HepG2 (cell line): ENCODE measurements at regions not wholly inside any gene's neighbourhood (a gene's known extent, or its start where the extent isn't known, plus 50 kb on each side); places are given as distances from the start of the nearest gene placed in this dataset.

Experiments used
- ATAC-seq: fragments of 200-7000 bp; cut with Tn5 transposase; 3 replicates; pipeline ENCODE4 v1.9.1; 2020; ENCODE audit warnings: mild to moderate bottlenecking, moderate library complexity
- BruUV-seq: library from RNA; stranded (reverse); fragments of 400-500 nt; replicated peaks from 2 replicates; lab custom pipeline; 2021; lab: Mats Ljungman, UMichigan
- CTCF ChIA-PET: fragments of 300-600 bp; formaldehyde crosslinking; extraction: SDS; loops from one replicate; lab custom pipeline; 2021; ENCODE audit warnings: low total read pairs, inconsistent platforms, low intra/inter-chr PET ratio; lab: Yijun Ruan, JAX
- POLR2A ChIA-PET: fragments of 350-600 bp; sonication (Branson Sonifier 250); formaldehyde crosslinking; loops from one replicate; lab custom pipeline; 2020; ENCODE audit warnings: antibody characterized with exemption, inconsistent platforms; lab: Yijun Ruan, JAX
- DNase-seq: peaks from one replicate; pipeline ENCODE4 v3.0.0-alpha.2; 2015; ENCODE audit warnings: low spot score
- FAIRE-seq: peaks from 3 replicates; lab custom pipeline; 2011; peaks lifted over from hg19 to GRCh38; lab: Jason Lieb, UNC
- H2AFZ ChIP-seq: one replicate; pipeline ENCODE4 v1.6.1; 2011; ENCODE audit warnings: low read length, inconsistent platforms
- H3K27ac ChIP-seq: fragments of 300-600 bp; 3 replicates; pipeline ENCODE4 v1.8.0; 2011; ENCODE audit warnings: mixed run types, mild to moderate bottlenecking, mixed read lengths, low read length, inconsistent platforms; ENCODE audit not compliant: insufficient read depth; ENCODE audit errors: extremely low read length
- H3K27me3 ChIP-seq, 2 experiments: fragments of 200-600 bp in 1 of 2; 2 replicates in 1 of 2; 3 replicates in 1 of 2; pipeline versions ENCODE4 v1.6.0 to v1.8.0; 2011; ENCODE audit warnings: low read length in 2 of 2, mild to moderate bottlenecking in 2 of 2, moderate library complexity in 2 of 2, inconsistent platforms in 1 of 2; ENCODE audit not compliant: insufficient read depth in 2 of 2, control insufficient read depth in 1 of 2
- H3K36me3 ChIP-seq, 2 experiments: fragments of 200-600 bp in 1 of 2; replicated peaks in 1 of 2; 2 replicates in 1 of 2; 3 replicates in 1 of 2; pipeline versions ENCODE4 v1.5.1 to v1.8.0; 2011; ENCODE audit warnings: low read length in 2 of 2, inconsistent platforms in 1 of 2; ENCODE audit not compliant: insufficient read depth in 2 of 2, control insufficient read depth in 1 of 2
- H3K4me1 ChIP-seq: 2 replicates; pipeline ENCODE4 v1.5.1; 2012; ENCODE audit warnings: low read length, inconsistent platforms; ENCODE audit not compliant: insufficient read depth
- H3K4me2 ChIP-seq: 2 replicates; pipeline ENCODE4 v1.6.0; 2011; ENCODE audit warnings: low read depth, low read length, inconsistent platforms
- H3K4me3 ChIP-seq, 3 experiments: fragments of 200-600 bp in 1 of 3; sonication (generic), shearing (Covaris generic) in 1 of 3; replicated peaks in 1 of 3; 2 replicates each; pipeline ENCODE4 v1.5.1; 2011 to 2016; ENCODE audit warnings: low read length in 3 of 3, inconsistent platforms in 2 of 3, low read depth in 2 of 3, mild to moderate bottlenecking in 2 of 3, control low read depth in 1 of 3, mixed read lengths in 1 of 3; ENCODE audit not compliant: insufficient read depth in 1 of 3
- H3K79me2 ChIP-seq: one replicate; pipeline ENCODE4 v1.6.1; 2011; ENCODE audit warnings: low read length, inconsistent platforms; ENCODE audit not compliant: insufficient read depth
- H3K9ac ChIP-seq: 2 replicates; pipeline ENCODE4 v1.6.0; 2011; ENCODE audit warnings: mild to moderate bottlenecking, low read depth, low read length, inconsistent platforms; ENCODE audit not compliant: insufficient read depth
- H3K9me3 ChIP-seq: 2 replicates; pipeline ENCODE4 v1.5.1; 2012; ENCODE audit warnings: mild to moderate bottlenecking, low read length
- H4K20me1 ChIP-seq: 2 replicates; pipeline ENCODE4 v1.6.0; 2011; ENCODE audit warnings: inconsistent platforms, mild to moderate bottlenecking, low read length, moderate library complexity; ENCODE audit not compliant: insufficient read depth
- DZIP1 ChIP-seq: sonication (generic); formaldehyde crosslinking; IDR thresholded peaks from 2 replicates; pipeline ENCODE4 v1.5.0; 2020; ENCODE audit warnings: mild to moderate bottlenecking, missing genetic modification reagents
- ELF4 ChIP-seq: sonication (generic); formaldehyde crosslinking; IDR thresholded peaks from 2 replicates; pipeline ENCODE4 v1.5.0; 2020; ENCODE audit warnings: missing genetic modification reagents, mild to moderate bottlenecking, moderate library complexity, borderline replicate concordance
- ERF ChIP-seq: IDR thresholded peaks from 2 replicates; pipeline ENCODE4 v1.6.1; 2018; ENCODE audit warnings: missing biosample characterization, missing genetic modification reagents
- FOXK2 ChIP-seq: fragments of 450-650 bp; IDR thresholded peaks from 2 replicates; pipeline ENCODE4 v1.6.1; 2016
- GZF1 ChIP-seq: sonication (generic); formaldehyde crosslinking; IDR thresholded peaks from 2 replicates; pipeline ENCODE4 v1.5.1; 2020; ENCODE audit warnings: mild to moderate bottlenecking, missing genetic modification reagents
- HMGXB4 ChIP-seq, 2 experiments: sonication (generic) in 1 of 2; formaldehyde crosslinking in 1 of 2; IDR thresholded peaks; 2 replicates each; pipeline versions ENCODE4 v1.4.0 to v1.6.1; 2018 to 2020; ENCODE audit warnings: missing genetic modification reagents in 2 of 2, borderline replicate concordance in 1 of 2, low read depth in 1 of 2, mild to moderate bottlenecking in 1 of 2, missing biosample characterization in 1 of 2
- JDP2 ChIP-seq: sonication (generic); formaldehyde crosslinking; IDR thresholded peaks from 2 replicates; pipeline ENCODE4 v1.8.1; 2022; ENCODE audit warnings: missing genetic modification reagents, borderline replicate concordance
- MEF2D ChIP-seq: sonication (generic); formaldehyde crosslinking; IDR thresholded peaks from 2 replicates; pipeline ENCODE4 v1.5.1; 2020; ENCODE audit warnings: mild to moderate bottlenecking, missing genetic modification reagents
- MEIS2 ChIP-seq: sonication (generic); formaldehyde crosslinking; IDR thresholded peaks from 2 replicates; pipeline ENCODE4 v1.9.0; 2021; ENCODE audit warnings: mild to moderate bottlenecking, missing genetic modification reagents
- MTA1 ChIP-seq: sonication (generic); formaldehyde crosslinking; IDR thresholded peaks from 2 replicates; pipeline ENCODE4 v1.4.0; 2020; ENCODE audit warnings: missing genetic modification reagents, mild to moderate bottlenecking, borderline replicate concordance
- MZF1 ChIP-seq: sonication (generic); formaldehyde crosslinking; IDR thresholded peaks from 2 replicates; pipeline ENCODE4 v1.8.1; 2023; ENCODE audit warnings: mild to moderate bottlenecking, missing genetic modification reagents, borderline replicate concordance
- RBM39 ChIP-seq: fragments of 200-400 bp; formaldehyde crosslinking; IDR thresholded peaks from one replicate; pipeline ENCODE4 v1.6.1; 2018; ENCODE audit warnings: antibody characterized with exemption, mild to moderate bottlenecking, low read depth, low read length; ENCODE audit not compliant: poor library complexity, severe bottlenecking
- RFX1 ChIP-seq: fragments of 450-650 bp; IDR thresholded peaks from 2 replicates; pipeline ENCODE4 v1.6.1; 2017
- SNAI1 ChIP-seq: sonication (generic); formaldehyde crosslinking; IDR thresholded peaks from 2 replicates; pipeline ENCODE4 v1.5.0; 2020; ENCODE audit warnings: mild to moderate bottlenecking, missing genetic modification reagents, borderline replicate concordance
- TBL1XR1 ChIP-seq: fragments of 150-350 bp; IDR thresholded peaks from 2 replicates; pipeline ENCODE4 v1.6.1; 2014; ENCODE audit warnings: borderline replicate concordance, low read length; ENCODE audit not compliant: partially characterized antibody
- ZFP90 ChIP-seq: sonication (generic); formaldehyde crosslinking; IDR thresholded peaks from 2 replicates; pipeline ENCODE4 v1.8.0; 2022; ENCODE audit warnings: missing genetic modification reagents, mild to moderate bottlenecking, inconsistent platforms, borderline replicate concordance
- ZNF572 ChIP-seq: sonication (generic); formaldehyde crosslinking; IDR thresholded peaks from 2 replicates; pipeline ENCODE4 v1.5.1; 2020; ENCODE audit warnings: mild to moderate bottlenecking, missing genetic modification reagents
- ZNF614 ChIP-seq: IDR thresholded peaks from 2 replicates; pipeline ENCODE4 v1.6.1; 2018; ENCODE audit warnings: missing biosample characterization, missing genetic modification reagents, inconsistent platforms, borderline replicate concordance
- ZNF737 ChIP-seq: sonication (generic); formaldehyde crosslinking; IDR thresholded peaks from 2 replicates; pipeline ENCODE4 v1.5.0; 2020; ENCODE audit warnings: missing genetic modification reagents, mild to moderate bottlenecking, borderline replicate concordance
- WGBS: methylation state at CpG from one replicate; pipeline ENCODE4 v1.1.6; 2017; ENCODE audit warnings: low lambda C conversion rate; 5-methylcytosine and 5-hydroxymethylcytosine counted together
- in situ Hi-C: cut with HindIII; loops from 2 replicates; pipeline ENCODE4 v1.10.0; 2017; ENCODE audit warnings: low pct_unique_long_range_greater_than_20kb; ENCODE audit not compliant: extremely low pct_ligation_motif_present
- intact Hi-C: fragments of 100-400 bp; cut with micrococcal nuclease; formaldehyde crosslinking; loops from one replicate; pipeline ENCODE4 v1.10.0; 2022; ENCODE audit not compliant: unreplicated experiment

GRCh38 chr6:82607998-82608725 lies 244.5 kb downstream of the TPBG start (continued):
- no peak for TF ChIP-seq RBM39
- no peak for TF ChIP-seq RFX1
- TF ChIP-seq ZNF737 (CRISPR knock-in tag) = no peak
- no peak for TF ChIP-seq ERF (CRISPR knock-in tag)
- TF ChIP-seq MZF1 = no peak
- TF ChIP-seq JDP2 (CRISPR knock-in tag) = no peak
- no peak for TF ChIP-seq ZNF614 (CRISPR knock-in tag)
- TF ChIP-seq MTA1 (CRISPR knock-in tag) = no peak
- TF ChIP-seq MEF2D (CRISPR knock-in tag) = no peak
- TF ChIP-seq DZIP1 (CRISPR knock-in tag) = no peak

GRCh38 chr6:82608781-82609180 lies 245.2 kb downstream of the TPBG start:
- FAIRE-seq (no peak), ATAC-seq (no peak), DNase-seq (no peak)
- no peak overlapping the region for H3K9ac ChIP-seq
- H4K20me1 ChIP-seq = no peaks in the 10 kb centered on the region
- ChIA-PET CTCF (no interaction called here), POLR2A (no interaction called here)
- no peaks in the 10 kb centered on the region for H3K9me3 ChIP-seq
- intact Hi-C loops (no loop called here), in situ Hi-C loops (no loop called here)
- H3K36me3 ChIP-seq = no peaks in the 10 kb centered on the region
- no peaks in the 10 kb centered on the region for H3K4me1 ChIP-seq
- H2AFZ ChIP-seq = no peak overlapping the region
- no peaks in the 10 kb centered on the region for H3K27me3 ChIP-seq
- no TSS peak for BruUV-seq
- no peak overlapping the region for H3K4me2 ChIP-seq
- 5% methylated on average over 4 of the region's 4 CpGs for WGBS
- no peak overlapping the region for H3K27ac ChIP-seq
- H3K4me3 ChIP-seq = no peak overlapping the region
- no peaks in the 10 kb centered on the region for H3K79me2 ChIP-seq
- TF ChIP-seq ELF4 (CRISPR knock-in tag) = no peak
- no peak for TF ChIP-seq MEIS2
- TF ChIP-seq HMGXB4 (CRISPR knock-in tag; IDR thresholded peaks at IDR 0.05; ENCODE audit: borderline replicate concordance in 1 of 2, low read depth in 1 of 2) = no peak
- no peak for TF ChIP-seq FOXK2
- no peak for TF ChIP-seq ZNF572 (CRISPR knock-in tag)
- TF ChIP-seq ZFP90 (CRISPR knock-in tag) = no peak
- TF ChIP-seq TBL1XR1 = no peak
- no peak for TF ChIP-seq SNAI1 (CRISPR knock-in tag)
- TF ChIP-seq GZF1 (CRISPR knock-in tag) = no peak
